ENCODE measurements at regions not wholly inside any gene's neighbourhood (a gene's known extent, or its start where the extent isn't known, plus 50 kb on each side); places are given as distances from the start of the nearest gene placed in this dataset.

DNA sequence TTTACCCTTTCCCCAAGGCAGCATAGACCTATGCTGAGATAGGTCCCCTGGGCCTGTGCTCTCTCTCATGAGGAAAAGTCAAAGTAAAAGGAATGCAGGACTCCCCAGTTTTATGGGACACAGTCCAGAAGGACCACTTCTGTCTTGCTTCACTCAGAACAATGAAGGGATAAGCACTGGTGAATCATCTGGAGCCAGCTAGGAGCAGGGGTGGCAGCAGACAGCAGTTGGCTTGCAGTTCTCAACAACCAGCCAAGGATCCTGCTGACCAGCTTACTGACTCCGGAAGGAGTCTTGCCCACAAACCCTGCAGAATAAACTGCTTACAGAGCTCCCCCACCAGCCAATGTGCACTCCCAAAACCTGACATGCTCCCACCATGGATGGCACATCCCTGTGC, 152.1 kb upstream of the GHITM start:
- H3K27ac ChIP-seq (ENCODE audit: low read depth, low read length), result no peak overlapping the region

More for the DNA sequence above, 152.1 kb upstream of the GHITM start:
- 100% methylated on average over 1 of the region's 1 CpG; no CpG with 5 or more reads in 1 of the 2 experiments for WGBS, 2 experiments (ENCODE audit: extremely low coverage in 1 of 2, insufficient coverage in 1 of 2, insufficient read length in 1 of 2, insufficient replicate concordance in 2 of 2, low coverage in 1 of 2, low lambda C conversion rate in 2 of 2, missing lambda C conversion rate in 1 of 2)
- H3K18ac ChIP-seq (ENCODE audit: extremely low read depth, low read length), result no peak overlapping the region
- H3K4ac ChIP-seq (replicated peaks; ENCODE audit: insufficient read length, low read depth, low read length), result no peak overlapping the region
- no peak overlapping the region for H3K9ac ChIP-seq (replicated peaks in 1 of 4; ENCODE audit: extremely low read depth in 1 of 4, low read depth in 3 of 4, low read length in 3 of 4)
- H3K14ac ChIP-seq (ENCODE audit: insufficient read length), result no peak overlapping the region
- H2AK5ac ChIP-seq (ENCODE audit: low read depth, low read length), result no peak overlapping the region
- H3K9me3 ChIP-seq (ENCODE audit: insufficient read depth in 2 of 2, low read depth in 1 of 2, low read length in 1 of 2), result no peaks in the 10 kb centered on the region
- no peak overlapping the region for H2BK5ac ChIP-seq (ENCODE audit: low read depth, low read length)
- FAIRE-seq, result no peak
- no peak overlapping the region for H3K56ac ChIP-seq (replicated peaks; ENCODE audit: insufficient read length, low read depth, low read length)
- no peak overlapping the region for H3K4me2 ChIP-seq (ENCODE audit: insufficient read depth in 1 of 2, low read depth in 2 of 2, low read length in 2 of 2)
- no peak overlapping the region for H3K23ac ChIP-seq (ENCODE audit: insufficient read length)
- no peaks in the 10 kb centered on the region for H3K79me1 ChIP-seq (ENCODE audit: low read depth, low read length)
- TF ChIP-seq MAFK (IDR thresholded peaks at IDR 0.05; ENCODE audit: low read depth, low read length), result no peak
- no peak for TF ChIP-seq TEAD4 (IDR thresholded peaks at IDR 0.05; ENCODE audit: low read depth, low read length)
- no peak for TF ChIP-seq HDAC6 (IDR thresholded peaks at IDR 0.05; ENCODE audit: low read depth, low read length)
- no peak for TF ChIP-seq RFX5 (IDR thresholded peaks at IDR 0.05; ENCODE audit: borderline replicate concordance, low read depth, low read length)
- no peak for TF ChIP-seq SIRT6 (IDR thresholded peaks at IDR 0.05; ENCODE audit: low read length)
- no peak for TF ChIP-seq POU5F1 (IDR thresholded peaks at IDR 0.05; ENCODE audit: low read depth, low read length)
- TF ChIP-seq, protein P1, sequence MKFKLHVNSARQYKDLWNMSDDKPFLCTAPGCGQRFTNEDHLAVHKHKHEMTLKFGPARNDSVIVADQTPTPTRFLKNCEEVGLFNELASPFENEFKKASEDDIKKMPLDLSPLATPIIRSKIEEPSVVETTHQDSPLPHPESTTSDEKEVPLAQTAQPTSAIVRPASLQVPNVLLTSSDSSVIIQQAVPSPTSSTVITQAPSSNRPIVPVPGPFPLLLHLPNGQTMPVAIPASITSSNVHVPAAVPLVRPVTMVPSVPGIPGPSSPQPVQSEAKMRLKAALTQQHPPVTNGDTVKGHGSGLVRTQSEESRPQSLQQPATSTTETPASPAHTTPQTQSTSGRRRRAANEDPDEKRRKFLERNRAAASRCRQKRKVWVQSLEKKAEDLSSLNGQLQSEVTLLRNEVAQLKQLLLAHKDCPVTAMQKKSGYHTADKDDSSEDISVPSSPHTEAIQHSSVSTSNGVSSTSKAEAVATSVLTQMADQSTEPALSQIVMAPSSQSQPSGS (IDR thresholded peaks at IDR 0.05; ENCODE audit: low read length), result no peak
- ChIA-PET CTCF (ENCODE audit: partially characterized antibody) (no interaction called here), POLR2A (ENCODE audit: partially characterized antibody) (no interaction called here)
- H4K91ac ChIP-seq (replicated peaks; ENCODE audit: insufficient read length, low read length), result no peak overlapping the region
- H3K27me3 ChIP-seq (replicated peaks in 1 of 4; ENCODE audit: control insufficient read depth in 3 of 4, extremely low read depth in 1 of 4, insufficient read depth in 3 of 4, low read length in 3 of 4), result no peaks in the 10 kb centered on the region
- no peak for DNase-seq (ENCODE audit: low read depth in 1 of 2, low spot score in 2 of 2)
- no peaks in the 10 kb centered on the region for H3K36me3 ChIP-seq (ENCODE audit: control insufficient read depth in 2 of 4, insufficient read depth in 4 of 4, low read length in 3 of 4)
- no peaks in the 10 kb centered on the region; the same call in 1 of the 2 replicates for H3K23me2 ChIP-seq (ENCODE audit: low read depth, low read length)
- no peak overlapping the region for H2BK12ac ChIP-seq (ENCODE audit: low read depth, low read length)
- no peak overlapping the region for H3K4me3 ChIP-seq (ENCODE audit: extremely low read depth in 1 of 4, insufficient read depth in 2 of 4, low read depth in 3 of 4, low read length in 4 of 4)
- no peak overlapping the region for H4K8ac ChIP-seq (ENCODE audit: extremely low read depth, insufficient read depth, low read length)
- H2BK120ac ChIP-seq (replicated peaks; ENCODE audit: low read depth, low read length), result no peak overlapping the region
- H3K4me1 ChIP-seq (replicated peaks in 1 of 4; ENCODE audit: control insufficient read depth in 3 of 4, insufficient read depth in 4 of 4, low read length in 3 of 4), result peaks cover 0 to 7% (median 3%) of the 10 kb centered on the region in 4 experiments; a peak in 2 of 7 replicates
- H4K5ac ChIP-seq (ENCODE audit: insufficient read length, low read depth, low read length), result no peak overlapping the region
- no peaks in the 10 kb centered on the region for H4K20me1 ChIP-seq (replicated peaks in 1 of 2; ENCODE audit: control insufficient read depth in 1 of 2, insufficient read depth in 2 of 2, low read length in 2 of 2)
- no peaks in the 10 kb centered on the region for H3K79me2 ChIP-seq (ENCODE audit: control insufficient read depth in 1 of 2, insufficient read depth in 2 of 2, low read length in 2 of 2)
- no peak overlapping the region for H2BK20ac ChIP-seq (ENCODE audit: low read length)
- H2BK15ac ChIP-seq (ENCODE audit: low read length), result no peak overlapping the region
- no peak overlapping the region for H2AFZ ChIP-seq (ENCODE audit: low read length)
